Endothelial cell of umbilical vein (primary cell): ENCODE measurements at regions not wholly inside any gene's neighbourhood (a gene's known extent, or its start where the extent isn't known, plus 50 kb on each side); places are given as distances from the start of the nearest gene placed in this dataset.

Source experiments
- BruUV-seq: library from RNA; stranded (reverse); fragments of 400-500 nt; replicated peaks from 2 replicates; lab custom pipeline; 2021; lab: Mats Ljungman, UMichigan
- CTCF ChIA-PET: fragments of 300-600, 350-600 bp; sonication (Branson Sonifier 250); formaldehyde crosslinking; loops from one replicate; lab custom pipeline; 2021; ENCODE audit warnings: antibody characterized with exemption, inconsistent platforms; lab: Charles Lee
- POLR2A ChIA-PET: fragments of 300-600, 350-600 bp; sonication (Branson Sonifier 250); formaldehyde crosslinking; loops from one replicate; lab custom pipeline; 2021; ENCODE audit warnings: antibody characterized with exemption, inconsistent platforms; lab: Charles Lee
- DNase-seq: peaks from one replicate; pipeline ENCODE4 v3.0.0-alpha.2; 2011; ENCODE audit warnings: low read depth, low spot score
- FAIRE-seq: peaks from 2 replicates; lab custom pipeline; 2011; peaks lifted over from hg19 to GRCh38; lab: Jason Lieb, UNC
- H2AFZ ChIP-seq: 2 replicates; pipeline ENCODE4 v1.6.0; 2012; ENCODE audit warnings: low read depth, low read length, control low read depth, inconsistent platforms
- H3K27ac ChIP-seq: 2 replicates; pipeline ENCODE4 v1.5.1; 2011; ENCODE audit warnings: low read depth, mild to moderate bottlenecking, control low read depth, low read length, moderate library complexity; ENCODE audit not compliant: insufficient read depth
- H3K27me3 ChIP-seq, 2 experiments: 2 replicates each; pipeline versions ENCODE4 v1.6.0 to v1.6.1; 2011; ENCODE audit warnings: low read length in 2 of 2, mixed read lengths in 1 of 2; ENCODE audit not compliant: control insufficient read depth in 2 of 2, insufficient read depth in 2 of 2
- H3K36me3 ChIP-seq, 2 experiments: 2 replicates in 1 of 2; 3 replicates in 1 of 2; pipeline ENCODE4 v1.5.1; 2011; ENCODE audit warnings: low read length in 2 of 2, mild to moderate bottlenecking in 1 of 2, moderate library complexity in 1 of 2; ENCODE audit not compliant: control insufficient read depth in 2 of 2, insufficient read depth in 2 of 2; ENCODE audit errors: extremely low read depth in 1 of 2
- H3K4me1 ChIP-seq: 3 replicates; pipeline ENCODE4 v1.5.1; 2011; ENCODE audit warnings: mild to moderate bottlenecking, low read length; ENCODE audit not compliant: control insufficient read depth, insufficient read depth; ENCODE audit errors: extremely low read depth
- H3K4me2 ChIP-seq: 2 replicates; pipeline ENCODE4 v1.6.1; 2011; ENCODE audit warnings: low read length, control low read depth, mixed read lengths; ENCODE audit not compliant: insufficient read depth
- H3K4me3 ChIP-seq, 3 experiments: fragments of 200-600 bp in 1 of 3; sonication (generic), shearing (Covaris generic) in 1 of 3; replicated peaks in 1 of 3; 2 replicates each; pipeline ENCODE4 v1.5.1; 2011 to 2016; ENCODE audit warnings: control low read depth in 3 of 3, low read length in 3 of 3, mild to moderate bottlenecking in 2 of 3, inconsistent platforms in 1 of 3, low read depth in 1 of 3, moderate library complexity in 1 of 3; ENCODE audit not compliant: insufficient read depth in 1 of 3
- H3K79me2 ChIP-seq: 2 replicates; pipeline ENCODE4 v1.6.0; 2012; ENCODE audit warnings: low read length, inconsistent platforms; ENCODE audit not compliant: control insufficient read depth, insufficient read depth
- H3K9ac ChIP-seq: replicated peaks from 2 replicates; pipeline ENCODE3; 2011; ENCODE audit warnings: low read length, control low read depth; ENCODE audit not compliant: insufficient read depth; ENCODE audit errors: extremely low read depth
- H3K9me1 ChIP-seq: replicated peaks from 3 replicates; pipeline ENCODE4 v1.6.0; 2011; ENCODE audit warnings: mild to moderate bottlenecking, low read length; ENCODE audit not compliant: control insufficient read depth, insufficient read depth; ENCODE audit errors: extremely low read depth
- H3K9me3 ChIP-seq: replicated peaks from 2 replicates; pipeline ENCODE4 v1.5.1; 2012; ENCODE audit warnings: low read length, inconsistent platforms; ENCODE audit not compliant: control insufficient read depth, insufficient read depth
- H4K20me1 ChIP-seq: replicated peaks from 2 replicates; pipeline ENCODE3; 2011; ENCODE audit warnings: mild to moderate bottlenecking, low read length; ENCODE audit not compliant: control insufficient read depth, insufficient read depth; ENCODE audit errors: extremely low read depth
- CTCF ChIP-seq, 2 donors: IDR thresholded peaks; 1 replicate in 1 of 2; 2 replicates in 1 of 2; pipeline ENCODE4 v1.5.1; 2011; ENCODE audit warnings: low read length in 2 of 2, mild to moderate bottlenecking in 2 of 2, moderate library complexity in 2 of 2, control low read depth in 1 of 2, inconsistent platforms in 1 of 2, low read depth in 1 of 2; ENCODE audit not compliant: insufficient read depth in 1 of 2; ENCODE audit errors: extremely low read depth in 1 of 2
- EZH2 ChIP-seq: IDR thresholded peaks from 2 replicates; pipeline ENCODE4 v1.6.1; 2012; ENCODE audit warnings: borderline replicate concordance, low read depth, mild to moderate bottlenecking, moderate library complexity, low read length, inconsistent platforms; ENCODE audit not compliant: severe bottlenecking
- FOS ChIP-seq: IDR thresholded peaks from 2 replicates; pipeline ENCODE4 v1.6.1; 2011; ENCODE audit warnings: mild to moderate bottlenecking, low read length, moderate library complexity, borderline replicate concordance; ENCODE audit not compliant: insufficient read depth
- GATA2 ChIP-seq: IDR thresholded peaks from 2 replicates; pipeline ENCODE4 v1.7.0; 2011; ENCODE audit warnings: low read depth, mild to moderate bottlenecking, moderate library complexity, mixed read lengths, low read length; ENCODE audit not compliant: insufficient read length, insufficient read depth
- JUN ChIP-seq: IDR thresholded peaks from 2 replicates; pipeline ENCODE4 v1.6.1; 2011; ENCODE audit warnings: borderline replicate concordance, low read depth; ENCODE audit not compliant: insufficient read length, insufficient read depth
- MYC ChIP-seq: IDR thresholded peaks from one replicate; pipeline ENCODE4 v1.6.1; 2011; ENCODE audit warnings: mild to moderate bottlenecking, low read depth, low read length
- POLR2A ChIP-seq: IDR thresholded peaks from 2 replicates; pipeline ENCODE4 v1.6.1; 2012; ENCODE audit warnings: low read depth, mild to moderate bottlenecking, control low read depth, low read length
- POLR2AphosphoS5 ChIP-seq: IDR thresholded peaks from 2 replicates; pipeline ENCODE4 v1.6.1; 2012; ENCODE audit warnings: low read depth, mild to moderate bottlenecking, control low read depth, low read length, moderate library complexity; ENCODE audit not compliant: insufficient read depth
- dilution Hi-C: fragments of 300-500 bp; cut with MboI; formaldehyde crosslinking; loops from one replicate; pipeline ENCODE4 v1.15.0; 2019; ENCODE audit warnings: low sequenced_read_pairs; ENCODE audit not compliant: extremely low pct_ligation_motif_present
- intact Hi-C: fragments of 100-400 bp; cut with micrococcal nuclease; formaldehyde crosslinking; loops from one replicate; pipeline ENCODE4 v1.10.0; 2022
- TF ChIP-seq, protein P1 (sequence below): IDR thresholded peaks from 2 replicates; pipeline ENCODE4 v1.6.1; 2011; ENCODE audit not compliant: insufficient read depth, insufficient read length

DNA sequence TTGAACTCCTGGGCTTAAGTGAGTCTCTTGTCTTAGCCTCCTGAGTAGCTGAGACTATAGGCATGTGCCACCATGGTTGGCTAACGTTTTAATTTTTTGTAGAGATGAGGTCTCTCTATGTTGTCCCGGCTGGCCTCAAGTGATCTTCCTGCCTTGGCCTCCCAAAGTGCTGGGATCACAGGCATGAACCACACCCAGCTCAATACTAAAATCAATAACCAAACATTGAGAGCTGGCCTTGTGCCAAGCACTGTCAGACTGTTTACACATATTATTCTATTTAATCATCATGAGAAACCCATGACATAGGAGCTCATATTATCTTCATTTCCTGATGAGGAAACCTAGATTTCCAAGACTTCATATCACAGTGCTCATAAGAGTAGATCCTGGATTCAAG is 251.2 kb downstream of the BAMBI start:
- Histone ChIP-seq H2AFZ (no peak overlapping the region), H3K79me2 (no peaks in the 10 kb centered on the region), H3K9me3 (no peaks in the 10 kb centered on the region), H4K20me1 (no peaks in the 10 kb centered on the region), H3K27me3 (peaks cover 5 to 12% of the 10 kb centered on the region in 2 experiments), H3K36me3 (no peaks in the 10 kb centered on the region), H3K4me3 (no peak overlapping the region), H3K4me2 (no peak overlapping the region), H3K4me1 (no peaks in the 10 kb centered on the region), H3K9ac (no peak overlapping the region), H3K9me1 (no peaks in the 10 kb centered on the region), H3K27ac (no peak overlapping the region)
- dilution Hi-C loops (no loop called here), intact Hi-C loops (no loop called here)
- DNase-seq, result no peak
- TF ChIP-seq POLR2AphosphoS5 (no peak), JUN (no peak), POLR2A (no peak), CTCF (IDR thresholded peaks at IDR 0.05; ENCODE audit: extremely low read depth in 1 of 2, insufficient read depth in 1 of 2, low read depth in 1 of 2, low read length in 2 of 2) (no peak), EZH2 (no peak), FOS (no peak), MYC (no peak), GATA2 (no peak)
- TF ChIP-seq, protein P1, sequence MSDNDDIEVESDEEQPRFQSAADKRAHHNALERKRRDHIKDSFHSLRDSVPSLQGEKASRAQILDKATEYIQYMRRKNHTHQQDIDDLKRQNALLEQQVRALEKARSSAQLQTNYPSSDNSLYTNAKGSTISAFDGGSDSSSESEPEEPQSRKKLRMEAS, result no peak
- ChIA-PET CTCF (interaction anchor here (0.7 to 1.4 kb wide), 2 partner anchors 8 to 17 kb away, joined by 3 to 4 read pairs; no protein-coding TSS in a partner anchor), POLR2A (no interaction called here)
- no peak for FAIRE-seq
- no TSS peak for BruUV-seq
